ENCODE measurements at regions not wholly inside any gene's neighbourhood (a gene's known extent, or its start where the extent isn't known, plus 50 kb on each side); places are given as distances from the start of the nearest gene placed in this dataset.

- TF ChIP-seq CTCF (IDR thresholded peaks at IDR 0.05; ENCODE audit: insufficient read depth, low read depth, low read length): no peak
- no peak overlapping the region for H3K4me3 ChIP-seq (ENCODE audit: low read depth, low read length)
- DNase-seq (ENCODE audit: low read depth): no peak
Observed at GRCh38 chr4:10734697-10735096, 50.1 kb upstream of the CLNK start.
